DND-41 (cell line): ENCODE measurements at regions not wholly inside any gene's neighbourhood (a gene's known extent, or its start where the extent isn't known, plus 50 kb on each side); places are given as distances from the start of the nearest gene placed in this dataset.

Experiments
- ATAC-seq: fragments of 200-7000 bp; cut with Tn5 transposase; 3 replicates; pipeline ENCODE4 v1.9.1; 2021; ENCODE audit warnings: low read depth; ENCODE audit not compliant: insufficient read depth
- DNase-seq: peaks from one replicate; pipeline ENCODE4 v3.0.0-alpha.2; 2020
- H2AFZ ChIP-seq: 2 replicates; pipeline ENCODE4 v1.6.0; 2012; ENCODE audit warnings: low read depth, low read length
- H3K27ac ChIP-seq: 2 replicates; pipeline ENCODE4 v1.5.1; 2012; ENCODE audit warnings: low read length, inconsistent platforms
- H3K27me3 ChIP-seq: fragments of 200-600 bp; sonication (generic); 2 replicates; pipeline ENCODE4 v1.6.0; 2012; ENCODE audit warnings: low read length, mild to moderate bottlenecking, inconsistent platforms; ENCODE audit not compliant: insufficient read depth, poor library complexity
- H3K36me3 ChIP-seq: 2 replicates; pipeline ENCODE4 v1.5.1; 2012; ENCODE audit warnings: low read length, inconsistent platforms; ENCODE audit not compliant: insufficient read depth
- H3K4me1 ChIP-seq: 2 replicates; pipeline ENCODE4 v1.5.1; 2012; ENCODE audit warnings: mild to moderate bottlenecking, low read length; ENCODE audit not compliant: insufficient read depth
- H3K4me2 ChIP-seq: 2 replicates; pipeline ENCODE4 v1.6.0; 2012; ENCODE audit warnings: mild to moderate bottlenecking, moderate library complexity, low read length, inconsistent platforms; ENCODE audit not compliant: insufficient read depth
- H3K4me3 ChIP-seq, 2 experiments: fragments of 200-600 bp in 1 of 2; shearing (Covaris generic) in 1 of 2; 2 replicates each; pipeline ENCODE4 v1.5.1; 2012 to 2016; ENCODE audit warnings: inconsistent platforms in 2 of 2, low read length in 2 of 2, mild to moderate bottlenecking in 2 of 2, low read depth in 1 of 2, moderate library complexity in 1 of 2
- H3K79me2 ChIP-seq: 2 replicates; pipeline ENCODE4 v1.6.0; 2012; ENCODE audit warnings: low read length, inconsistent platforms; ENCODE audit not compliant: insufficient read depth
- H3K9ac ChIP-seq: 2 replicates; pipeline ENCODE4 v1.6.0; 2012; ENCODE audit warnings: low read depth, mild to moderate bottlenecking, inconsistent platforms, low read length, moderate library complexity
- H3K9me3 ChIP-seq: 2 replicates; pipeline ENCODE4 v1.5.1; 2012; ENCODE audit warnings: low read length, moderate library complexity, mild to moderate bottlenecking, inconsistent platforms; ENCODE audit not compliant: insufficient read depth, severe bottlenecking
- H4K20me1 ChIP-seq: 2 replicates; pipeline ENCODE4 v1.6.0; 2012; ENCODE audit warnings: low read length; ENCODE audit not compliant: insufficient read depth
- CTCF ChIP-seq: IDR thresholded peaks from 2 replicates; pipeline ENCODE4 v1.5.1; 2012; ENCODE audit warnings: borderline replicate concordance, low read length, moderate library complexity, mild to moderate bottlenecking; ENCODE audit not compliant: poor library complexity, severe bottlenecking; ENCODE audit errors: extremely low read depth
- EZH2 ChIP-seq: IDR thresholded peaks from 3 replicates; pipeline ENCODE4 v1.6.1; 2012; ENCODE audit warnings: borderline replicate concordance, low read depth, mild to moderate bottlenecking, moderate library complexity, low read length, inconsistent platforms; ENCODE audit not compliant: severe bottlenecking

GRCh38 chr9:22198681-22199080 is 189.6 kb upstream of the CDKN2B start:
- no peak overlapping the region for H3K4me3 ChIP-seq
- no peaks in the 10 kb centered on the region for H3K9me3 ChIP-seq
- no peak overlapping the region for H3K4me2 ChIP-seq
- DNase-seq (no peak), ATAC-seq (no peak)
- TF ChIP-seq EZH2, result no peak
- H3K9ac ChIP-seq, result no peak overlapping the region
- H4K20me1 ChIP-seq, result no peaks in the 10 kb centered on the region
- H2AFZ ChIP-seq, result no peak overlapping the region
- no peaks in the 10 kb centered on the region for H3K27me3 ChIP-seq
- no peaks in the 10 kb centered on the region for H3K36me3 ChIP-seq
- H3K4me1 ChIP-seq, result no peaks in the 10 kb centered on the region
- no peak overlapping the region for H3K27ac ChIP-seq
- no peaks in the 10 kb centered on the region for H3K79me2 ChIP-seq

- Histone ChIP-seq H3K4me2 (no peak overlapping the region), H3K27me3 (no peaks in the 10 kb centered on the region), H3K27ac (no peak overlapping the region), H4K20me1 (no peaks in the 10 kb centered on the region), H3K36me3 (no peaks in the 10 kb centered on the region), H3K9me3 (no peaks in the 10 kb centered on the region), H3K4me1 (no peaks in the 10 kb centered on the region), H3K4me3 (no peak overlapping the region), H3K9ac (no peak overlapping the region), H2AFZ (no peak overlapping the region), H3K79me2 (no peaks in the 10 kb centered on the region)
- DNase-seq (no peak), ATAC-seq (no peak)
- TF ChIP-seq EZH2, result no peak
- TF ChIP-seq CTCF, result no peak
Measured at GRCh38 chr9:22201256-22201655, 192.2 kb upstream of the CDKN2B start.

- Histone ChIP-seq H2AFZ (no peak overlapping the region), H3K4me1 (peaks cover 2% of the 10 kb centered on the region; the same call in 1 of the 2 replicates), H3K9me3 (no peaks in the 10 kb centered on the region), H3K4me3 (no peak overlapping the region), H3K27me3 (no peaks in the 10 kb centered on the region), H3K4me2 (no peak overlapping the region), H3K79me2 (no peaks in the 10 kb centered on the region), H3K36me3 (no peaks in the 10 kb centered on the region), H3K9ac (no peak overlapping the region), H4K20me1 (no peaks in the 10 kb centered on the region), H3K27ac (no peak overlapping the region)
- TF ChIP-seq EZH2 (no peak), CTCF (no peak)
- ATAC-seq (no peak), DNase-seq (no peak)
Measured at GRCh38 chr9:22203371-22204138, 194.4 kb upstream of the CDKN2B start.

- no peak overlapping the region for H3K4me2 ChIP-seq
- no peak for ATAC-seq
- H4K20me1 ChIP-seq, result no peaks in the 10 kb centered on the region
- H3K27me3 ChIP-seq, result no peaks in the 10 kb centered on the region
- no peaks in the 10 kb centered on the region for H3K79me2 ChIP-seq
- no peak overlapping the region for H3K9ac ChIP-seq
- H2AFZ ChIP-seq, result no peak overlapping the region
- no peak overlapping the region for H3K27ac ChIP-seq
- no peak for TF ChIP-seq CTCF
- TF ChIP-seq EZH2, result no peak
- H3K4me3 ChIP-seq, result no peak overlapping the region
- H3K36me3 ChIP-seq, result no peaks in the 10 kb centered on the region
- no peak for DNase-seq
- H3K4me1 ChIP-seq, result peaks cover 9% of the 10 kb centered on the region
- H3K9me3 ChIP-seq, result no peaks in the 10 kb centered on the region
Measured at GRCh38 chr9:22204240-22204639, 195.1 kb upstream of the CDKN2B start.
